ENCODE measurements at regions not wholly inside any gene's neighbourhood (a gene's known extent, or its start where the extent isn't known, plus 50 kb on each side); places are given as distances from the start of the nearest gene placed in this dataset.

DNA sequence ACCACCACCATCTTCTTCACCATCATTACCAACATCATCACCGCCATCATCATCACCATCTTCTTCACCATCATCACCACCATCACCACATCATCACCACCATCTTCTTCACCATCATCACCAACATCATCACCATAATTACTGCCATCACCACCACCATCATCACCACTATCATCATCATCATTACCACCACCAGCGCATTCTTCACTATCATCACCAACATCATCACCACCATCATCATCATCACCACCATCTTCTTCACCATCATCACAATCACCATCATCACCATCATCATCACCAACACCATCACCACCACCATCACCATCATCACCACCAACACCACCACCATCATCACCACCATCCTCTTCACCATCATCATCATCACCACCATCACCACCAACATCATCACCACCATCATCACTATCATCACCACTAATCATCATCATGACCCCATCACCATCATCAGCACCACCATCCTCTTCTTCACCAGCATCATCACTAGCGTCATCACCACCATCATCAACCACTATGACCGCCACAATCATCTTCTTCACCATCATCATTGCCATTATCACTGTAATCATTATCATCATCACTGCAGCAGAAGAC is 303.8 kb downstream of the CTTN start:
- no peaks in the 10 kb centered on the region for H3K36me3 ChIP-seq
- WGBS (ENCODE audit: insufficient coverage, low coverage, low lambda C conversion rate, missing lambda C conversion rate), result 92% methylated on average over 4 of the region's 4 CpGs
- intact Hi-C loops (cut with DNase I), result no loop called here
- H3K4me1 ChIP-seq, result no peaks in the 10 kb centered on the region
- TF ChIP-seq POLR2A (IDR thresholded peaks at IDR 0.05), result no peak
- TF ChIP-seq, protein P1, sequence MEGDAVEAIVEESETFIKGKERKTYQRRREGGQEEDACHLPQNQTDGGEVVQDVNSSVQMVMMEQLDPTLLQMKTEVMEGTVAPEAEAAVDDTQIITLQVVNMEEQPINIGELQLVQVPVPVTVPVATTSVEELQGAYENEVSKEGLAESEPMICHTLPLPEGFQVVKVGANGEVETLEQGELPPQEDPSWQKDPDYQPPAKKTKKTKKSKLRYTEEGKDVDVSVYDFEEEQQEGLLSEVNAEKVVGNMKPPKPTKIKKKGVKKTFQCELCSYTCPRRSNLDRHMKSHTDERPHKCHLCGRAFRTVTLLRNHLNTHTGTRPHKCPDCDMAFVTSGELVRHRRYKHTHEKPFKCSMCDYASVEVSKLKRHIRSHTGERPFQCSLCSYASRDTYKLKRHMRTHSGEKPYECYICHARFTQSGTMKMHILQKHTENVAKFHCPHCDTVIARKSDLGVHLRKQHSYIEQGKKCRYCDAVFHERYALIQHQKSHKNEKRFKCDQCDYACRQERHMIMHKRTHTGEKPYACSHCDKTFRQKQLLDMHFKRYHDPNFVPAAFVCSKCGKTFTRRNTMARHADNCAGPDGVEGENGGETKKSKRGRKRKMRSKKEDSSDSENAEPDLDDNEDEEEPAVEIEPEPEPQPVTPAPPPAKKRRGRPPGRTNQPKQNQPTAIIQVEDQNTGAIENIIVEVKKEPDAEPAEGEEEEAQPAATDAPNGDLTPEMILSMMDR (IDR thresholded peaks at IDR 0.05), result no peak
- DNase-seq, result no peak
- H3K4me3 ChIP-seq, result no peak overlapping the region
- H3K9me3 ChIP-seq, result no peaks in the 10 kb centered on the region
- ATAC-seq, result no peak
- no peaks in the 10 kb centered on the region for H3K27me3 ChIP-seq
- H3K27ac ChIP-seq, result no peak overlapping the region

DNA sequence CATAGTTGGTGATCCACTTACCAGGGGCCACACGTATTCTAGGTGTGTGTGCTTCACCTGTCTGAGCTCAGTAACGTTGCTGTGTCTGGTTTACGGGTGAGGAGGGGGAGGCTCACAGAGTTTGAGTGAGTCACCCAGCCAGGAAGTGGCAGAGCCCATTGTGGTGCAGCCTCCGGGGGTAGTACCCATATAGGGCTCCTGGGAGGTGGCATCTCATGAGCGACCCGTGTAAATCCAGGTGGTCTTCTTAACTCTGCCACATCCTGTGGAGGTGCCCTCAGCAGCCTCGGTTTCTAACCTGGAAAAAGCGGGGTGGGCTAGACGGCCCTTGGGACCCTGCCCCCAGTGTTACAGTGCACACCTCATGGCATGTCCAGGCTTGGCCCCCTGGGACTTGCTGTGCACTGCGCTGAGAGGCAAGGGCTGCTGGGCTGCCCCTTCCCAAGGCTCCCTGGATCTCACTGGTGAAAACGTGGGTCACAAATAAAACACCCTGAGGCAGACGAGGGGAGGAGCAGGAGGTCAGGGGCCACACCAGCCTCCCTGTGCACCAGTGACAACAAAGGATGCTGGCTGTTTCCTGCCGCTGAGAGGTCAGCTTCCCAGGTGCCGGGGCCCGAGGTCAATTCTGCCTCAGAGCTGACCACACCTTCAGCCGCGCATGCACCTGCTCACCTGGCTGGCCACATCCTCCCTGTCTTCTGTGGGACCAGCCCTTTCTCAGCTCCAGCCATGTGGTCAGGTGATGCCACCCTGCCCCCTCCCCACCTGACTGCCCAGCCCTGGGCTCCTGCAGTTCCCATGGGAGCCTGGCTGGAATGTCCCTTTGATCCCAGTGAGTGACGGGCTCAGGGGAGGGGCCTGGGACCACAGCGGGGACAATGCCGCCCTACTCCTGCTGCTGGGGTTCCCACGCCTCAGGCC is 305.1 kb downstream of the CTTN start:
- Histone ChIP-seq H3K9me3 (no peaks in the 10 kb centered on the region), H3K4me3 (no peak overlapping the region), H3K4me1 (no peaks in the 10 kb centered on the region), H3K36me3 (no peaks in the 10 kb centered on the region), H3K27ac (no peak overlapping the region), H3K27me3 (no peaks in the 10 kb centered on the region)
- no peak for DNase-seq
- no peak for TF ChIP-seq POLR2A (IDR thresholded peaks at IDR 0.05)
- TF ChIP-seq, protein P1 (IDR thresholded peaks at IDR 0.05), result no peak
- intact Hi-C loops (cut with DNase I), result no loop called here
- no peak for ATAC-seq
- 54% methylated on average over 3 of the region's 21 CpGs for WGBS (ENCODE audit: insufficient coverage, low coverage, low lambda C conversion rate, missing lambda C conversion rate)

DNA sequence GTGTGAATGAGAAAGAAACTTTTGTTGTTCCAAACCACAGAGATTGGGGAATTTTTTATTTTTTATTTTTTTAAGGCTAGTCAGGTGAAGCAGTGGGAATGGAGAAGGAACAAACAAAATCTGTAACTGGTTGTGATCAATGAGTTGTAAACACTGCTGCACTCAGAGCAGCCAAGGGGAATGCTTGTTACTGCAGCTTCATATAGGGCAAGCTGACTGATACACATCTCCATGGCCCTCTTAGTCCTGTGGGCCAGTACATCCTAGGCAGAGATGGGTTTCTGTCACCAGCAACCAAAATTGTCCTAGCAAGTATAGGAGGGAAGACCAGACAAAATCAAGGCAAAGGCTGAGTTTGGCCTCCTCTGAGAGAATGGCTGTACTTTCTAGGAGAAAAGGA is 306.8 kb downstream of the CTTN start:
- H3K4me3 ChIP-seq, result no peak overlapping the region
- no peaks in the 10 kb centered on the region for H3K36me3 ChIP-seq
- no peaks in the 10 kb centered on the region for H3K9me3 ChIP-seq
- no peak overlapping the region for H3K27ac ChIP-seq
- intact Hi-C loops (cut with DNase I), result no loop called here
- ATAC-seq, result no peak
- H3K4me1 ChIP-seq, result no peaks in the 10 kb centered on the region
- H3K27me3 ChIP-seq, result no peaks in the 10 kb centered on the region
- DNase-seq, result no peak
- TF ChIP-seq, protein P1 (IDR thresholded peaks at IDR 0.05), result no peak
- no peak for TF ChIP-seq POLR2A (IDR thresholded peaks at IDR 0.05)

DNA sequence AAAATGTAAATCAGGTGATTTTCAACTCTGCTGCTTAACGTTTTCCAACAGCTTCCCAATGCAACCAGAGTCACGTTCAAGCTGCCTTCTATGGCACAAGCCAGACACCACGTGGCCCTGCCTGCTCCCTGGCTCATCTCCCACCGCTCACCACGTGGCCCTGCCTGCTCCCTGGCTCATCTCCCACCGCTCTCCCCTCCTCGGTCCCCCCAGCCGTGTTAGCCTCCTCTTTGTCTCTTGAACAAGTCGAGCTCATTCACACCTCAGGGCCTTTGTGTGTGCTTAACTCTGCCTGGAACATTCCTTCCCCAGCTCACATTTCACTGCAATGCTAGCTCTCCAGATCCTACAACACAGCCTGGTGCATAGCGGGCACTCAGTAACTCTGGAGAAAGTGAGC is 307.6 kb downstream of the CTTN start:
- H3K27ac ChIP-seq, result no peak overlapping the region
- no peaks in the 10 kb centered on the region for H3K9me3 ChIP-seq
- no peak for TF ChIP-seq POLR2A (IDR thresholded peaks at IDR 0.05)
- TF ChIP-seq, protein P1 (IDR thresholded peaks at IDR 0.05), result no peak
- H3K27me3 ChIP-seq, result no peaks in the 10 kb centered on the region
- ATAC-seq (no peak), DNase-seq (no peak)
- no peaks in the 10 kb centered on the region for H3K4me1 ChIP-seq
- 80% methylated on average over 9 of the region's 10 CpGs for WGBS (ENCODE audit: insufficient coverage, low coverage, low lambda C conversion rate, missing lambda C conversion rate)
- H3K4me3 ChIP-seq, result no peak overlapping the region
- intact Hi-C loops (cut with DNase I), result no loop called here
- no peaks in the 10 kb centered on the region for H3K36me3 ChIP-seq
